MM.1S (cell line): ENCODE measurements at regions not wholly inside any gene's neighbourhood (a gene's known extent, or its start where the extent isn't known, plus 50 kb on each side); places are given as distances from the start of the nearest gene placed in this dataset.
A peak's percentile ranks its signal among the peaks of the same experiment; 100 is the strongest.

Source experiments
- DNase-seq: peaks from one replicate; pipeline ENCODE4 v3.0.0-alpha.2; 2015
- H2AFZ ChIP-seq: fragments of 300-600 bp; sonication (generic); 2 replicates; pipeline ENCODE4 v1.6.0; 2016; ENCODE audit warnings: antibody characterized with exemption, low read length
- H3F3A ChIP-seq: fragments of 300-600 bp; sonication (generic); 2 replicates; pipeline ENCODE4 v1.6.1; 2016; ENCODE audit warnings: mild to moderate bottlenecking, antibody characterized with exemption, low read length, moderate library complexity, mixed read lengths; ENCODE audit not compliant: insufficient read depth
- H3K27ac ChIP-seq: fragments of 300-600 bp; sonication (generic); 2 replicates; pipeline ENCODE4 v1.5.1; 2016; ENCODE audit warnings: mild to moderate bottlenecking, low read length
- H3K27me3 ChIP-seq: fragments of 300-600 bp; sonication (generic); replicated peaks from 2 replicates; pipeline ENCODE4 v1.6.0; 2016; ENCODE audit warnings: low read length; ENCODE audit not compliant: insufficient read depth
- H3K36me3 ChIP-seq: fragments of 300-600 bp; sonication (generic); replicated peaks from 2 replicates; pipeline ENCODE4 v1.6.1; 2016; ENCODE audit warnings: mild to moderate bottlenecking, low read length, mixed read lengths; ENCODE audit not compliant: insufficient read depth
- H3K4me1 ChIP-seq: fragments of 300-600 bp; sonication (generic); 2 replicates; pipeline ENCODE4 v1.6.1; 2016; ENCODE audit warnings: low read length, mixed read lengths
- H3K4me2 ChIP-seq: fragments of 300-600 bp; sonication (generic); 2 replicates; pipeline ENCODE4 v1.6.0; 2016; ENCODE audit warnings: low read depth, low read length
- H3K4me3 ChIP-seq: fragments of 300-600 bp; sonication (generic); 2 replicates; pipeline ENCODE4 v1.5.1; 2016; ENCODE audit warnings: low read length, mixed read lengths
- H3K79me2 ChIP-seq: fragments of 300-600 bp; sonication (generic); 2 replicates; pipeline ENCODE4 v1.6.1; 2016; ENCODE audit warnings: mixed run types, low read length, mixed read lengths
- H3K9ac ChIP-seq: fragments of 300-600 bp; sonication (generic); 2 replicates; pipeline ENCODE4 v1.6.1; 2016; ENCODE audit warnings: low read length, mixed read lengths
- H3K9me2 ChIP-seq: fragments of 300-600 bp; sonication (generic); replicated peaks from 2 replicates; pipeline ENCODE4 v1.6.1; 2016; ENCODE audit warnings: mild to moderate bottlenecking, low read length, mixed read lengths; ENCODE audit not compliant: insufficient read depth
- H3K9me3 ChIP-seq: fragments of 300-600 bp; sonication (generic); replicated peaks from 2 replicates; pipeline ENCODE4 v1.6.1; 2016; ENCODE audit warnings: mild to moderate bottlenecking, low read length, mixed read lengths; ENCODE audit not compliant: insufficient read depth
- H4K20me1 ChIP-seq: fragments of 300-600 bp; sonication (generic); 2 replicates; pipeline ENCODE4 v1.6.1; 2016; ENCODE audit warnings: mild to moderate bottlenecking, low read length, moderate library complexity, mixed read lengths; ENCODE audit not compliant: insufficient read depth
- EZH2 ChIP-seq: fragments of 300-600 bp; sonication (generic); optimal IDR thresholded peaks from 2 replicates; pipeline ENCODE3; 2017; ENCODE audit warnings: low read depth, mild to moderate bottlenecking, antibody characterized with exemption, low read length, mixed read lengths
- EZH2phosphoT487 ChIP-seq: fragments of 300-600 bp; sonication (generic); IDR thresholded peaks from 2 replicates; pipeline ENCODE4 v1.6.1; 2018; ENCODE audit warnings: antibody characterized with exemption, low read length
- TF ChIP-seq, protein P1 (sequence below): fragments of 300-600 bp; sonication (generic); IDR thresholded peaks from 2 replicates; pipeline ENCODE4 v1.5.1; 2016; ENCODE audit warnings: antibody characterized with exemption, low read length, mixed read lengths

DNA sequence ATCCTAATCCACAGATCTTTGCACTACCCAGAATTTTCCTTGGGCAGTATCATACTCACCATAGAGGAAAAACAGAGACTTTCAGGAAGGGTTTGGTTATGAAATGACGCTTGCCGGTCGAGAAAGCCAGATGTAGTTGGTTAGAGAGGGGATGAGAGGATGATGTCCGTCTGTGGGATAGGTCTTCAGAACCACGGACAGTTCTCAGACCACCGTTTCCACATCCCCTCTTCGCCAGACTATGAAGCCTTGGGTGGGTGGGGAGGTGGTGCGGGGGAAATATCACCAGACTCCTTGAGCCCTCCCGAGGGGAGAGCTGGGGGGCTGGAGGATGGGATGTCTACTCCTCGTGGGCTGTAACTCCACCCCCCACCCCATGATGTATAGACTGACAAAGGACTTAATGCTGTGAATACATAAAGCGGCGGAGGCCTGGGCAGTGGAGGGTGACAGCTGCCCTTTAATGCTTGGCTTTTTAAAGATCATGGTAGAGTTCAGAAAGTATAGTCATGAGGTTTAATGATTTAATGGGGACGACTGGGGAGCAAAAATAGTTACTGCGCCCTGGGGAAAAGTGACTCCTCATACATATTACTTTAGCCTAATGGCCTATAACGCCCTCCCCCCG is 96.6 kb downstream of the MRM1 start:
- Histone ChIP-seq H2AFZ (no peak overlapping the region), H3K79me2 (no peaks in the 10 kb centered on the region), H3K9me3 (no peaks in the 10 kb centered on the region), H3K36me3 (no peaks in the 10 kb centered on the region), H3K27me3 (peaks cover 31% of the 10 kb centered on the region), H3K27ac (no peak overlapping the region), H3K4me2 (no peak overlapping the region), H3K9me2 (no peaks in the 10 kb centered on the region), H3F3A (no peaks in the 10 kb centered on the region), H3K4me3 (no peak overlapping the region), H3K4me1 (no peaks in the 10 kb centered on the region), H3K9ac (no peak overlapping the region), H4K20me1 (no peaks in the 10 kb centered on the region)
- no peak for TF ChIP-seq EZH2phosphoT487
- TF ChIP-seq, protein P1, sequence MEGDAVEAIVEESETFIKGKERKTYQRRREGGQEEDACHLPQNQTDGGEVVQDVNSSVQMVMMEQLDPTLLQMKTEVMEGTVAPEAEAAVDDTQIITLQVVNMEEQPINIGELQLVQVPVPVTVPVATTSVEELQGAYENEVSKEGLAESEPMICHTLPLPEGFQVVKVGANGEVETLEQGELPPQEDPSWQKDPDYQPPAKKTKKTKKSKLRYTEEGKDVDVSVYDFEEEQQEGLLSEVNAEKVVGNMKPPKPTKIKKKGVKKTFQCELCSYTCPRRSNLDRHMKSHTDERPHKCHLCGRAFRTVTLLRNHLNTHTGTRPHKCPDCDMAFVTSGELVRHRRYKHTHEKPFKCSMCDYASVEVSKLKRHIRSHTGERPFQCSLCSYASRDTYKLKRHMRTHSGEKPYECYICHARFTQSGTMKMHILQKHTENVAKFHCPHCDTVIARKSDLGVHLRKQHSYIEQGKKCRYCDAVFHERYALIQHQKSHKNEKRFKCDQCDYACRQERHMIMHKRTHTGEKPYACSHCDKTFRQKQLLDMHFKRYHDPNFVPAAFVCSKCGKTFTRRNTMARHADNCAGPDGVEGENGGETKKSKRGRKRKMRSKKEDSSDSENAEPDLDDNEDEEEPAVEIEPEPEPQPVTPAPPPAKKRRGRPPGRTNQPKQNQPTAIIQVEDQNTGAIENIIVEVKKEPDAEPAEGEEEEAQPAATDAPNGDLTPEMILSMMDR, result no peak
- no peak for TF ChIP-seq EZH2
- no peak for DNase-seq

- H3K4me2 ChIP-seq, result no peak overlapping the region
- H3K4me3 ChIP-seq, result no peak overlapping the region
- H3K9me2 ChIP-seq, result no peaks in the 10 kb centered on the region
- H3K27me3 ChIP-seq, result peaks cover 36% of the 10 kb centered on the region
- DNase-seq, result no peak
- H2AFZ ChIP-seq, result no peak overlapping the region
- no peaks in the 10 kb centered on the region for H3F3A ChIP-seq
- no peak overlapping the region for H3K9ac ChIP-seq
- H3K27ac ChIP-seq, result no peak overlapping the region
- H3K36me3 ChIP-seq, result no peaks in the 10 kb centered on the region
- H3K4me1 ChIP-seq, result no peaks in the 10 kb centered on the region
- no peaks in the 10 kb centered on the region for H3K9me3 ChIP-seq
- H3K79me2 ChIP-seq, result no peaks in the 10 kb centered on the region
- no peaks in the 10 kb centered on the region for H4K20me1 ChIP-seq
- TF ChIP-seq, protein P1, result no peak
These were observed 100.2 kb downstream of the MRM1 start for GRCh38 chr17:36701429-36702099.

DNA sequence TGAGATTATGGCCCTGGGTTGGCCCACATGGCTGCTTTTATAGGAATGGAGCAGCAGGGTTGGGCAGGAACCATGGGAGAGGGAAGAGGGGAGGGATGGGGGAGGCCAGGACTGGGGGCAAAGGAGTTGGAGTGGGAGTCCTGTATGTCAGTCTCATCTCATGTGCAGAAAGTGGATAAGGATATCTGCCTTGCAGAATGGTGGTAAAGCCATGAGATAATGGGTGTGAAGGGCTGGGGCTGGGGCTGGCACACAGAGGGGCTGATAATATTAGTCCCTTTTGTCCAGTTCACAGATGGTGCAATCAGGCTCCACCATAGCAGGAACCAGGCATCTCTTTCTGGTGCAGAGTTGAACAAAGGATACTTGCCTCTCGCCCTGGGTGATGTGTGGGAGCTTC is 101.3 kb downstream of the MRM1 start:
- H3K27ac ChIP-seq, result no peak overlapping the region
- H3K4me3 ChIP-seq, result no peak overlapping the region
- H3K27me3 ChIP-seq, result peaks cover 31% of the 10 kb centered on the region
- no peak overlapping the region for H2AFZ ChIP-seq
- no peak for DNase-seq
- no peaks in the 10 kb centered on the region for H3F3A ChIP-seq
- no peaks in the 10 kb centered on the region for H3K79me2 ChIP-seq
- H3K4me2 ChIP-seq, result no peak overlapping the region
- no peaks in the 10 kb centered on the region for H3K4me1 ChIP-seq
- H4K20me1 ChIP-seq, result no peaks in the 10 kb centered on the region
- H3K9me2 ChIP-seq, result no peaks in the 10 kb centered on the region
- H3K36me3 ChIP-seq, result no peaks in the 10 kb centered on the region
- no peak for TF ChIP-seq EZH2
- no peak overlapping the region for H3K9ac ChIP-seq
- no peaks in the 10 kb centered on the region for H3K9me3 ChIP-seq

DNA sequence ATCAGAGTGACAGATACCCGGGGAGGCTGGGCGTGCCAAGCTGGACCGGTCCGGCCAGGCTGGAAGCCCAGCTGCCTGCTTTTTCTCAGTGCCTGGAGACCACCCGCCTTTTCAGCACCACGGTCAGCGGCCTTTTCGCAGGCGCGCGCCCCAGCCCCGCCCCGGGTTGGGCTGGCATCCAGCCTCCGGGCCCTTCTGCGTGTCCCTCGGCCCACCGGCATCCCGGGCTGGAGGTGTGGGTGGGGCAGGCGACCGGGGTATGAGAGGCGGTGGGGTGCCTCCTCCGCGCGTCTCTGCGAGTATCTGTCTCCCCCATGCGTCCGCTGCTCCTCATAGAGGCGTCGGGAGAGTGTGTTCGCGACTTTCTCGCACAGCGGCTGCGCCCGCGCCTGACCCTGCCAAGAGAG is 102.5 kb downstream of the MRM1 start:
- no peaks in the 10 kb centered on the region for H3K9me3 ChIP-seq
- no peaks in the 10 kb centered on the region for H3K79me2 ChIP-seq
- H3F3A ChIP-seq, result no peaks in the 10 kb centered on the region
- H4K20me1 ChIP-seq, result no peaks in the 10 kb centered on the region
- H3K9ac ChIP-seq, result no peak overlapping the region
- H3K4me2 ChIP-seq, result no peak overlapping the region
- H2AFZ ChIP-seq, result no peak overlapping the region
- no peaks in the 10 kb centered on the region for H3K9me2 ChIP-seq
- TF ChIP-seq, protein P1, result no peak
- TF ChIP-seq EZH2phosphoT487, result no peak
- TF ChIP-seq EZH2, result no peak
- H3K36me3 ChIP-seq, result no peaks in the 10 kb centered on the region
- H3K27me3 ChIP-seq, result peaks cover 26% of the 10 kb centered on the region
- H3K4me1 ChIP-seq, result no peaks in the 10 kb centered on the region
- H3K4me3 ChIP-seq, result no peak overlapping the region
- no peak overlapping the region for H3K27ac ChIP-seq
- peak; percentile 46 for DNase-seq
